ENCODE measurements at regions not wholly inside any gene's neighbourhood (a gene's known extent, or its start where the extent isn't known, plus 50 kb on each side); places are given as distances from the start of the nearest gene placed in this dataset.

DNA sequence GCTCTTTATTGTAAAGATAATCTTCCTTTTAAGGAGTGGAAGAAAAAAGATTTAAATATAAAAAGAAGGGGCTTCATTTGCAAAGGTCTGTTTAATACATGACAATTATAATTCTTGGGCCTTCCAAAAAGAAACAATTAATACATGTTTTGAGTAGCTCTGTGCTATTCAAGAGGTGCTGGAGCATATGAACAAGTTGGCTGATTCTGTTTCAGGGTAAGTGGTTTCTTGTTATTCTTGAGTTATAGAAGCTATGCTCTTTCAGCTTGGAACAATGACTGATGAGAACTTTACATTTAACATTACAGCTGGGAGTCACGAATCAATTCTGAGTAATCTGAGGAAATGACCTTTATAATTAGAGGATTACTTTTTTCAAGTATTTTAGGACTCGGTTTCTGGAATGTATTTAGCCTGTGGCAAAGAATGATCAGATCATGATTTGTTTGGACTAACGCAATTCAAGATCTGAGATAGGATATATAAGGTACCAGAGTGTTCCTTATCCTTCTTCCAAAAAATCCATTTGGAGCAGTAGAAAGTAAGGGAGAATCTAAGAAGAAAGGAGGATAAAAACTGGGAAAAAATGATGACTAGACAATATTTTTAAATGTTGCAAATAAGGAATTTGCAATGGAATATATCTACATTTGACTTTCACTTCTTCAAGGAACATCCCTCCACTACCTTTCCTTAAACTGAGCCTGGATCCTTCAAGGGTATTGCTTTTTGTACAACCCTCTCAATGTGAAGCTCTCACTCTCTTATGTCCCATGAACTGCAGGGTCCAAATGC lies 77.1 kb upstream of the KCTD3 start:
- no peak for TF ChIP-seq SP7 (tag by site-specific recombination; IDR thresholded peaks at IDR 0.05)
- no peak for TF ChIP-seq ZNF354C (tag by site-specific recombination; IDR thresholded peaks at IDR 0.05; ENCODE audit: borderline replicate concordance, low read depth)
- TF ChIP-seq ZEB2 (tag by site-specific recombination; IDR thresholded peaks at IDR 0.05): no peak
- TF ChIP-seq ZNF221 (tag by site-specific recombination; IDR thresholded peaks at IDR 0.05; ENCODE audit: borderline replicate concordance): no peak
- CTCF ChIA-PET: interaction anchor here (0.6 kb wide), 1 partner anchor 51 kb away, joined by 3 read pairs; no protein-coding TSS in a partner anchor
- POLR2A ChIA-PET: no interaction called here
- Histone ChIP-seq H3K9me3 (ENCODE audit: control insufficient read depth, insufficient read depth, low read depth, low read length) (no peaks in the 10 kb centered on the region), H3K4me3 (ENCODE audit: low read depth, low read length) (no peak overlapping the region), H3K36me3 (ENCODE audit: control insufficient read depth in 2 of 2, insufficient read depth in 1 of 2, low read length in 2 of 2) (no peaks in the 10 kb centered on the region), H3K4me1 (ENCODE audit: control insufficient read depth, insufficient read depth, low read length) (no peaks in the 10 kb centered on the region), H3K27ac (ENCODE audit: extremely low read depth, low read depth, low read length) (no peak overlapping the region)

DNA sequence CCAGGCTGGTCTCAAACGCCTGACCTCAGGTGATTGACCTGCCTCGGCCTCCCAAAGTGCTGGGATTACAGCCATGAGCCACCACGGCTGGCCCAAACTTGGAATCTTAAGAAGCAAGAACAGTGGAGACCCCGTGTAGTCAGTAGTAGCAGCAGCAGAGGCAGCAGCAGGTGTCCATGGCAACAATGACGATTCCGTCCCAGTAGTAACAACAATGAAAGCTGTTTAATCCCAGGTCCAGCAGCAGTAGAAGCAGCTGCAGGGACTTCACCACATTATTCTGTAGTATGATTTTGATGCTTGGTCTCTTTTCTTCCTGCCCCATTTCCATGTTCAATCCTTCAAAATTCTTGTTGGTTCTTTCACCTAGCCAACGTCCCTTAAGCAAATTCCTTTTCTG lies 69.6 kb upstream of the KCTD3 start:
- Histone ChIP-seq H3K9me3 (ENCODE audit: control insufficient read depth, insufficient read depth, low read depth, low read length) (no peaks in the 10 kb centered on the region), H3K4me1 (ENCODE audit: control insufficient read depth, insufficient read depth, low read length) (no peaks in the 10 kb centered on the region), H3K4me3 (ENCODE audit: low read depth, low read length) (no peak overlapping the region), H3K27ac (ENCODE audit: extremely low read depth, low read depth, low read length) (no peak overlapping the region), H3K36me3 (ENCODE audit: control insufficient read depth in 2 of 2, insufficient read depth in 1 of 2, low read length in 2 of 2) (no peaks in the 10 kb centered on the region)
- POLR2A ChIA-PET: no interaction called here
- TF ChIP-seq ZNF792 (tag by site-specific recombination; IDR thresholded peaks at IDR 0.05): no peak
- TF ChIP-seq, protein P1, sequence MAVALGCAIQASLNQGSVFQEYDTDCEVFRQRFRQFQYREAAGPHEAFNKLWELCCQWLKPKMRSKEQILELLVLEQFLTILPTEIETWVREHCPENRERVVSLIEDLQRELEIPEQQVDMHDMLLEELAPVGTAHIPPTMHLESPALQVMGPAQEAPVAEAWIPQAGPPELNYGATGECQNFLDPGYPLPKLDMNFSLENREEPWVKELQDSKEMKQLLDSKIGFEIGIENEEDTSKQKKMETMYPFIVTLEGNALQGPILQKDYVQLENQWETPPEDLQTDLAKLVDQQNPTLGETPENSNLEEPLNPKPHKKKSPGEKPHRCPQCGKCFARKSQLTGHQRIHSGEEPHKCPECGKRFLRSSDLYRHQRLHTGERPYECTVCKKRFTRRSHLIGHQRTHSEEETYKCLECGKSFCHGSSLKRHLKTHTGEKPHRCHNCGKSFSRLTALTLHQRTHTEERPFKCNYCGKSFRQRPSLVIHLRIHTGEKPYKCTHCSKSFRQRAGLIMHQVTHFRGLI (tag by site-specific recombination; IDR thresholded peaks at IDR 0.05): no peak
- TF ChIP-seq ZNF146 (tag by site-specific recombination; IDR thresholded peaks at IDR 0.05): no peak
- TF ChIP-seq, protein P2, sequence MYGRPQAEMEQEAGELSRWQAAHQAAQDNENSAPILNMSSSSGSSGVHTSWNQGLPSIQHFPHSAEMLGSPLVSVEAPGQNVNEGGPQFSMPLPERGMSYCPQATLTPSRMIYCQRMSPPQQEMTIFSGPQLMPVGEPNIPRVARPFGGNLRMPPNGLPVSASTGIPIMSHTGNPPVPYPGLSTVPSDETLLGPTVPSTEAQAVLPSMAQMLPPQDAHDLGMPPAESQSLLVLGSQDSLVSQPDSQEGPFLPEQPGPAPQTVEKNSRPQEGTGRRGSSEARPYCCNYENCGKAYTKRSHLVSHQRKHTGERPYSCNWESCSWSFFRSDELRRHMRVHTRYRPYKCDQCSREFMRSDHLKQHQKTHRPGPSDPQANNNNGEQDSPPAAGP (tag by site-specific recombination; IDR thresholded peaks at IDR 0.05): no peak
- TF ChIP-seq ZNF404 (tag by site-specific recombination; IDR thresholded peaks at IDR 0.05): no peak
- no peak for TF ChIP-seq SP3 (tag by site-specific recombination; IDR thresholded peaks at IDR 0.05)
- TF ChIP-seq KLF1 (tag by site-specific recombination; IDR thresholded peaks at IDR 0.05): no peak
- no peak for TF ChIP-seq HOXA7 (CRISPR knock-in tag; IDR thresholded peaks at IDR 0.05; ENCODE audit: borderline replicate concordance)
- CTCF ChIA-PET: no interaction called here

DNA sequence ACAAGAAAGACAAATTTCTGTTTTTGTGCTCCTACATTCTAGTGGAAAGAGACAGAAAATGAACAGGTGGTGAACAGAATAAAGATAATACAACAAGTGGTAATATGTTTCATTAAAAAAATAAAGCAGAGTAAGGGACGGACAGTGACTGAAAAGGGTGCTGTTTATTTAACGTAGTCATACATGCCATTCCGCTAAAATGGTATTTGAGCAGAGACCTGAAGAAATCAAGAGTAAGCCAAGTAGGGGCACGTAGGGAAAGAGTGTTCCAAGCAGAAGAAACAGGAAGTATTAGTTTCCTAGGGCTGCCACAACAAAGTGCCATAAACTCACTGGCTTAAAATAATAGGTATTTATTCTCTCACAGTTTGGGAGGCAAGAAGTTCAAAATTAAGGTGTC lies 65.6 kb upstream of the KCTD3 start:
- no peak overlapping the region for H3K27ac ChIP-seq (ENCODE audit: extremely low read depth, low read depth, low read length)
- POLR2A ChIA-PET: no interaction called here
- H3K9me3 ChIP-seq (ENCODE audit: control insufficient read depth, insufficient read depth, low read depth, low read length): no peaks in the 10 kb centered on the region
- no peaks in the 10 kb centered on the region for H3K36me3 ChIP-seq (ENCODE audit: control insufficient read depth in 2 of 2, insufficient read depth in 1 of 2, low read length in 2 of 2)
- no peak overlapping the region for H3K4me3 ChIP-seq (ENCODE audit: low read depth, low read length)
- H3K4me1 ChIP-seq (ENCODE audit: control insufficient read depth, insufficient read depth, low read length): no peaks in the 10 kb centered on the region
- CTCF ChIA-PET: no interaction called here
- no peak for TF ChIP-seq ZNF10 (tag by site-specific recombination; IDR thresholded peaks at IDR 0.05)
- TF ChIP-seq ZXDB (tag by site-specific recombination; IDR thresholded peaks at IDR 0.05): no peak
- TF ChIP-seq, protein P3, sequence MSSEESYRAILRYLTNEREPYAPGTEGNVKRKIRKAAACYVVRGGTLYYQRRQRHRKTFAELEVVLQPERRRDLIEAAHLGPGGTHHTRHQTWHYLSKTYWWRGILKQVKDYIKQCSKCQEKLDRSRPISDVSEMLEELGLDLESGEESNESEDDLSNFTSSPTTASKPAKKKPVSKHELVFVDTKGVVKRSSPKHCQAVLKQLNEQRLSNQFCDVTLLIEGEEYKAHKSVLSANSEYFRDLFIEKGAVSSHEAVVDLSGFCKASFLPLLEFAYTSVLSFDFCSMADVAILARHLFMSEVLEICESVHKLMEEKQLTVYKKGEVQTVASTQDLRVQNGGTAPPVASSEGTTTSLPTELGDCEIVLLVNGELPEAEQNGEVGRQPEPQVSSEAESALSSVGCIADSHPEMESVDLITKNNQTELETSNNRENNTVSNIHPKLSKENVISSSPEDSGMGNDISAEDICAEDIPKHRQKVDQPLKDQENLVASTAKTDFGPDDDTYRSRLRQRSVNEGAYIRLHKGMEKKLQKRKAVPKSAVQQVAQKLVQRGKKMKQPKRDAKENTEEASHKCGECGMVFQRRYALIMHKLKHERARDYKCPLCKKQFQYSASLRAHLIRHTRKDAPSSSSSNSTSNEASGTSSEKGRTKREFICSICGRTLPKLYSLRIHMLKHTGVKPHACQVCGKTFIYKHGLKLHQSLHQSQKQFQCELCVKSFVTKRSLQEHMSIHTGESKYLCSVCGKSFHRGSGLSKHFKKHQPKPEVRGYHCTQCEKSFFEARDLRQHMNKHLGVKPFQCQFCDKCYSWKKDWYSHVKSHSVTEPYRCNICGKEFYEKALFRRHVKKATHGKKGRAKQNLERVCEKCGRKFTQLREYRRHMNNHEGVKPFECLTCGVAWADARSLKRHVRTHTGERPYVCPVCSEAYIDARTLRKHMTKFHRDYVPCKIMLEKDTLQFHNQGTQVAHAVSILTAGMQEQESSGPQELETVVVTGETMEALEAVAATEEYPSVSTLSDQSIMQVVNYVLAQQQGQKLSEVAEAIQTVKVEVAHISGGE (tag by site-specific recombination; conservative IDR thresholded peaks at IDR 0.05; ENCODE audit: low read depth): no peak
- TF ChIP-seq ZNF473 (tag by site-specific recombination; IDR thresholded peaks at IDR 0.05): no peak
- no peak for TF ChIP-seq ZNF792 (tag by site-specific recombination; IDR thresholded peaks at IDR 0.05)
- no peak for TF ChIP-seq ZNF114 (tag by site-specific recombination; IDR thresholded peaks at IDR 0.05)
- TF ChIP-seq, protein P4, sequence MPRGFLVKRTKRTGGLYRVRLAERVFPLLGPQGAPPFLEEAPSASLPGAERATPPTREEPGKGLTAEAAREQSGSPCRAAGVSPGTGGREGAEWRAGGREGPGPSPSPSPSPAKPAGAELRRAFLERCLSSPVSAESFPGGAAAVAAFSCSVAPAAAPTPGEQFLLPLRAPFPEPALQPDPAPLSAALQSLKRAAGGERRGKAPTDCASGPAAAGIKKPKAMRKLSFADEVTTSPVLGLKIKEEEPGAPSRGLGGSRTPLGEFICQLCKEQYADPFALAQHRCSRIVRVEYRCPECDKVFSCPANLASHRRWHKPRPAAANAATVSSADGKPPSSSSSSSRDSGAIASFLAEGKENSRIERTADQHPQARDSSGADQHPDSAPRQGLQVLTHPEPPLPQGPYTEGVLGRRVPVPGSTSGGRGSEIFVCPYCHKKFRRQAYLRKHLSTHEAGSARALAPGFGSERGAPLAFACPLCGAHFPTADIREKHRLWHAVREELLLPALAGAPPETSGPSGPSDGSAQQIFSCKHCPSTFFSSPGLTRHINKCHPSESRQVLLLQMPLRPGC (tag by site-specific recombination; IDR thresholded peaks at IDR 0.05): no peak
- TF ChIP-seq ZNF354C (tag by site-specific recombination; IDR thresholded peaks at IDR 0.05; ENCODE audit: borderline replicate concordance, low read depth): no peak
- TF ChIP-seq, protein P5, sequence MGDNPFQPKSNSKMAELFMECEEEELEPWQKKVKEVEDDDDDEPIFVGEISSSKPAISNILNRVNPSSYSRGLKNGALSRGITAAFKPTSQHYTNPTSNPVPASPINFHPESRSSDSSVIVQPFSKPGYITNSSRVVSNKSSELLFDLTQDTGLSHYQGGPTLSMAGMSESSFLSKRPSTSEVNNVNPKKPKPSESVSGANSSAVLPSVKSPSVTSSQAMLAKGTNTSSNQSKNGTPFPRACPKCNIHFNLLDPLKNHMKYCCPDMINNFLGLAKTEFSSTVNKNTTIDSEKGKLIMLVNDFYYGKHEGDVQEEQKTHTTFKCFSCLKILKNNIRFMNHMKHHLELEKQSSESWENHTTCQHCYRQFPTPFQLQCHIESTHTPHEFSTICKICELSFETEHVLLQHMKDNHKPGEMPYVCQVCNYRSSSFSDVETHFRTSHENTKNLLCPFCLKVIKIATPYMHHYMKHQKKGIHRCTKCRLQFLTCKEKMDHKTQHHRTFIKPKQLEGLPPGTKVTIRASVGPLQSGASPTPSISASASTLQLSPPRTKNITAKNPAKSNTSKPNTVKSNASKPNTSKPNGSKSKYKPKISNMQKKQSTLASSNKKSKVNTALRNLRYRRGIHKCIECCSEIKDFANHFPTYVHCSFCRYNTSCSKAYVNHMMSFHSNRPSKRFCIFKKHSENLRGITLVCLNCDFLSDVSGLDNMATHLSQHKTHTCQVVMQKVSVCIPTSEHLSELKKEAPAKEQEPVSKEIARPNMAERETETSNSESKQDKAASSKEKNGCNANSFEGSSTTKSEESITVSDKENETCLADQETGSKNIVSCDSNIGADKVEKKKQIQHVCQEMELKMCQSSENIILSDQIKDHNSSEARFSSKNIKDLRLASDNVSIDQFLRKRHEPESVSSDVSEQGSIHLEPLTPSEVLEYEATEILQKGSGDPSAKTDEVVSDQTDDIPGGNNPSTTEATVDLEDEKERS (tag by site-specific recombination; IDR thresholded peaks at IDR 0.05): no peak

Data from HEK293 (cell line).